Lower lobe of right lung (tissue), 2 donors: ENCODE measurements at regions not wholly inside any gene's neighbourhood (a gene's known extent, or its start where the extent isn't known, plus 50 kb on each side); places are given as distances from the start of the nearest gene placed in this dataset.

Experiments used
- ATAC-seq, 2 donors: fragments of 200-7000 bp; cut with Tn5 transposase; one replicate each; pipeline ENCODE4 v1.9.1; 2020 to 2022; ENCODE audit warnings: mild to moderate bottlenecking in 2 of 2, moderate library complexity in 2 of 2
- DNase-seq: peaks from one replicate; pipeline ENCODE4 v3.0.0-alpha.2; 2020
- H3K27ac ChIP-seq: fragments of 200-600 bp; one replicate; pipeline ENCODE4 v1.8.0; 2022
- H3K27me3 ChIP-seq: fragments of 200-600 bp; one replicate; pipeline ENCODE4 v1.8.0; 2022; ENCODE audit warnings: low read depth
- H3K36me3 ChIP-seq: fragments of 200-600 bp; one replicate; pipeline ENCODE4 v1.8.0; 2022; ENCODE audit warnings: mild to moderate bottlenecking
- H3K4me1 ChIP-seq: fragments of 200-600 bp; one replicate; pipeline ENCODE4 v1.8.0; 2022
- H3K4me3 ChIP-seq: fragments of 200-600 bp; one replicate; pipeline ENCODE4 v1.8.0; 2022; ENCODE audit warnings: mild to moderate bottlenecking
- H3K9me3 ChIP-seq: fragments of 200-600 bp; one replicate; pipeline ENCODE4 v1.8.0; 2022
- intact Hi-C: fragments of 100-400 bp; cut with DNase I; formaldehyde crosslinking; loops from one replicate; pipeline ENCODE4 v1.11.0; 2022
- TF ChIP-seq, protein P1 (sequence below): fragments of 200-600 bp; IDR thresholded peaks from one replicate; pipeline ENCODE4 v1.8.0; 2022; ENCODE audit warnings: antibody characterized with exemption, mild to moderate bottlenecking
- donor health status: DM: no; HTN: yes; CAD: no; lungs with severe emphysema.

GRCh38 chr12:74365178-74365964 is 172.3 kb upstream of the ATXN7L3B start:
- intact Hi-C loops = no loop called here
- no peak overlapping the region for H3K4me3 ChIP-seq
- TF ChIP-seq, protein P1, sequence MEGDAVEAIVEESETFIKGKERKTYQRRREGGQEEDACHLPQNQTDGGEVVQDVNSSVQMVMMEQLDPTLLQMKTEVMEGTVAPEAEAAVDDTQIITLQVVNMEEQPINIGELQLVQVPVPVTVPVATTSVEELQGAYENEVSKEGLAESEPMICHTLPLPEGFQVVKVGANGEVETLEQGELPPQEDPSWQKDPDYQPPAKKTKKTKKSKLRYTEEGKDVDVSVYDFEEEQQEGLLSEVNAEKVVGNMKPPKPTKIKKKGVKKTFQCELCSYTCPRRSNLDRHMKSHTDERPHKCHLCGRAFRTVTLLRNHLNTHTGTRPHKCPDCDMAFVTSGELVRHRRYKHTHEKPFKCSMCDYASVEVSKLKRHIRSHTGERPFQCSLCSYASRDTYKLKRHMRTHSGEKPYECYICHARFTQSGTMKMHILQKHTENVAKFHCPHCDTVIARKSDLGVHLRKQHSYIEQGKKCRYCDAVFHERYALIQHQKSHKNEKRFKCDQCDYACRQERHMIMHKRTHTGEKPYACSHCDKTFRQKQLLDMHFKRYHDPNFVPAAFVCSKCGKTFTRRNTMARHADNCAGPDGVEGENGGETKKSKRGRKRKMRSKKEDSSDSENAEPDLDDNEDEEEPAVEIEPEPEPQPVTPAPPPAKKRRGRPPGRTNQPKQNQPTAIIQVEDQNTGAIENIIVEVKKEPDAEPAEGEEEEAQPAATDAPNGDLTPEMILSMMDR = peak; percentile 22
- DNase-seq (peak; percentile 23), ATAC-seq (peak; percentile 21 to 63)
- no peaks in the 10 kb centered on the region for H3K36me3 ChIP-seq
- no peaks in the 10 kb centered on the region for H3K9me3 ChIP-seq
- no peak overlapping the region for H3K27ac ChIP-seq
- no peaks in the 10 kb centered on the region for H3K4me1 ChIP-seq
- H3K27me3 ChIP-seq = no peaks in the 10 kb centered on the region

- Histone ChIP-seq H3K4me3 (no peak overlapping the region), H3K36me3 (no peaks in the 10 kb centered on the region), H3K27me3 (no peaks in the 10 kb centered on the region), H3K9me3 (no peaks in the 10 kb centered on the region), H3K4me1 (no peaks in the 10 kb centered on the region), H3K27ac (no peak overlapping the region)
- TF ChIP-seq, protein P1 = no peak
- intact Hi-C loops = no loop called here
- ATAC-seq (no peak), DNase-seq (no peak)
Observed at GRCh38 chr12:74370608-74371216, 166.9 kb upstream of the ATXN7L3B start.

DNA sequence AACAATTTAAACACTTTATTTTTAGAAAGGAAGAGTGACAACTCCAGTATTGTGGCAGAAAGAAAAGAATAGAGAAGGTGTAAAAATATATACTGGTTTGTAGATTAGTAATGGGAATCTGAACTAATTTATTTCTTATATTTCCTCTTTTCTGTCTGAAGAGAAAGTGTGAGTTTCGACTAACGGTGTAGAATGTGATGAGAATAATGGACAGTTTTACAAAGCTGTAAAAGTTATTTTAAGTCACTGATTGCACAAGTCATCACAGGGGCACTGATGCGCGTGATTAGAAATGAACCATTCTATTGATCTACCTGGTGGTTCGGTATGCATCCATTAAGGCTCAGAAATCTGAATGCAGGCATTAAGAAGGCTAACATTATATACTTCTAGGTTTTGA is 158.5 kb upstream of the ATXN7L3B start:
- Histone ChIP-seq H3K4me3 (no peak overlapping the region), H3K27me3 (no peaks in the 10 kb centered on the region), H3K4me1 (no peaks in the 10 kb centered on the region), H3K27ac (no peak overlapping the region), H3K36me3 (no peaks in the 10 kb centered on the region), H3K9me3 (no peaks in the 10 kb centered on the region)
- TF ChIP-seq, protein P1 = no peak
- ATAC-seq (no peak), DNase-seq (no peak)
- intact Hi-C loops = no loop called here

DNA sequence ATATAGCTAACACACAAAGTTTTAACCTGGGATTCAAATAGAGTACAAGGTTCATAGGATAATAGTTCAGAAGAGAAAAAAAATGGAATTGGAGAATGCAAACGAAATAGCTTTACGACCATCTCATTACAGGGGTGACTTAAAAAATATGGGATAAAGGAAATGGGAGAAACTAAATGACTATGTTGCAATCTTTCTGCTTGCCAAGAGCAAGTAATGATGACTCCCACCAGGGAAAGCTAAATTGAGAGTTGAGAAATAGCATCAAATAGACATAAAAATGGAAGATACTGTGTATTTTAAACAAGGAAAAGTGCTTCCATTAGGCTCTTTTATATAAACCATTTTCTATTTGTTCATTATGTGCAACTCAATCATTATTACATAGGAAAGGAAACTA is 155.7 kb upstream of the ATXN7L3B start:
- Histone ChIP-seq H3K4me1 (no peaks in the 10 kb centered on the region), H3K27me3 (no peaks in the 10 kb centered on the region), H3K27ac (no peak overlapping the region), H3K9me3 (no peaks in the 10 kb centered on the region), H3K4me3 (no peak overlapping the region), H3K36me3 (no peaks in the 10 kb centered on the region)
- DNase-seq (no peak), ATAC-seq (no peak)
- intact Hi-C loops = no loop called here
- TF ChIP-seq, protein P1 = no peak

DNA sequence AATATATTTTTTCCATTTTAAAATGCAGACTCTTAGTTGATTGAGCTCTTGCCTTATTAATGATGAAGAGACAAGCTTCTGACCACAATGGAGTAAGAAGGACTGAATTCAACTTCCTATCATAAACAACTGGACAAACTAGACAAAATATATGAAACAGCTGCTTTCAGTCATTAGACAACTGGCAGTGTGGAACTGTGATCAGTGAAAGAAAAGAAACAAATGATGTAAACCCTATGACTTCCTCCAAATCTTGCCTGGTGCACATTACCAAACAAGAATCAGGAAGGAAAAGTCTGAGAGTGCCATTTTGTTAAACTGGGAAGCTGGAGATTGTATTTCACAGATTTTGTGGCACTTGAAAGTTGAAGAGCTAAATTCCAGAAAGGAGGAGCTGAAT is 154.7 kb upstream of the ATXN7L3B start:
- Histone ChIP-seq H3K36me3 (no peaks in the 10 kb centered on the region), H3K27ac (no peak overlapping the region), H3K9me3 (no peaks in the 10 kb centered on the region), H3K27me3 (no peaks in the 10 kb centered on the region), H3K4me3 (no peak overlapping the region), H3K4me1 (no peaks in the 10 kb centered on the region)
- TF ChIP-seq, protein P1 = no peak
- no peak for ATAC-seq
- intact Hi-C loops = no loop called here
- no peak for DNase-seq
